ENCODE measurements at regions not wholly inside any gene's neighbourhood (a gene's known extent, or its start where the extent isn't known, plus 50 kb on each side); places are given as distances from the start of the nearest gene placed in this dataset.

GRCh38 chr1:232578651-232579195 lies 51.2 kb downstream of the SIPA1L2 start:
- TF ChIP-seq CTCF (IDR thresholded peaks at IDR 0.05) (no peak), EP300 (IDR thresholded peaks at IDR 0.05) (no peak), POLR2AphosphoS5 (IDR thresholded peaks at IDR 0.05) (no peak), POLR2A (IDR thresholded peaks at IDR 0.05) (no peak)

Measured in gastroesophageal sphincter (tissue), 3 donors.